ENCODE measurements at regions not wholly inside any gene's neighbourhood (a gene's known extent, or its start where the extent isn't known, plus 50 kb on each side); places are given as distances from the start of the nearest gene placed in this dataset.

GRCh38 chr19:28815257-28815656 is 397.7 kb downstream of the UQCRFS1 start:
- TF ChIP-seq CTCF (IDR thresholded peaks at IDR 0.05 in 8 of 11, conservative IDR thresholded peaks at IDR 0.05 in 3 of 11): no peak
- TF ChIP-seq POLR2A (IDR thresholded peaks at IDR 0.05): no peak

Measured in spleen (tissue), 7 donors.